GM12878 (cell line): ENCODE measurements at regions not wholly inside any gene's neighbourhood (a gene's known extent, or its start where the extent isn't known, plus 50 kb on each side); places are given as distances from the start of the nearest gene placed in this dataset.

Experiments used
- ATAC-seq: fragments of 200-7000 bp; cut with Tn5 transposase; 3 replicates; pipeline ENCODE4 v1.9.1; 2020; ENCODE audit warnings: mild to moderate bottlenecking, moderate library complexity
- BruUV-seq: library from RNA; stranded (reverse); fragments of 400-500 nt; replicated peaks from 2 replicates; lab custom pipeline; 2021; lab: Mats Ljungman, UMichigan
- CTCF ChIA-PET: fragments of 300-600 bp; sonication (Branson Sonifier 250); formaldehyde crosslinking; extraction: SDS; loops from one replicate; lab custom pipeline; 2021; ENCODE audit warnings: inconsistent platforms; lab: Yijun Ruan, JAX
- POLR2A ChIA-PET: fragments of 350-600 bp; formaldehyde crosslinking; extraction: SDS; loops from one replicate; lab custom pipeline; 2021; ENCODE audit warnings: inconsistent platforms; lab: Charles Lee
- RAD21 ChIA-PET: fragments of 300-600 bp; sonication (Branson Sonifier 250); formaldehyde crosslinking; loops from one replicate; lab custom pipeline; 2023; ENCODE audit warnings: antibody characterized with exemption; ENCODE audit not compliant: unreplicated experiment; lab: Charles Lee
- SMC1A ChIA-PET: fragments of 300-600 bp; sonication (Branson Sonifier 250); formaldehyde crosslinking; loops from one replicate; lab custom pipeline; 2023; ENCODE audit not compliant: unreplicated experiment, uncharacterized antibody; lab: Charles Lee
- DNase-seq: peaks from one replicate; pipeline ENCODE4 v3.0.0-alpha.2; 2011; ENCODE audit warnings: low read depth, low spot score
- FAIRE-seq: peaks from 3 replicates; lab custom pipeline; 2011; peaks lifted over from hg19 to GRCh38; lab: Jason Lieb, UNC
- H2AFZ ChIP-seq: 2 replicates; pipeline ENCODE4 v1.6.0; 2011; ENCODE audit warnings: low read depth, low read length, control low read depth; ENCODE audit not compliant: control insufficient read depth
- H3K27ac ChIP-seq: 2 replicates; pipeline ENCODE4 v1.5.1; 2011; ENCODE audit warnings: control low read depth; ENCODE audit not compliant: control insufficient read depth, insufficient read depth
- H3K27me3 ChIP-seq, 2 experiments: replicated peaks in 1 of 2; 2 replicates each; pipeline versions ENCODE4 v1.6.0 to v1.6.1; 2011; ENCODE audit warnings: low read length in 1 of 2; ENCODE audit not compliant: control insufficient read depth in 2 of 2, insufficient read depth in 2 of 2
- H3K36me3 ChIP-seq, 2 experiments: 2 replicates each; pipeline ENCODE4 v1.5.1; 2011; ENCODE audit warnings: low read length in 1 of 2; ENCODE audit not compliant: control insufficient read depth in 2 of 2, insufficient read depth in 2 of 2
- H3K4me1 ChIP-seq: 2 replicates; pipeline ENCODE4 v1.6.1; 2011; ENCODE audit warnings: mild to moderate bottlenecking, low read length, moderate library complexity, mixed read lengths; ENCODE audit not compliant: control insufficient read depth, insufficient read depth
- H3K4me2 ChIP-seq: 2 replicates; pipeline ENCODE4 v1.6.0; 2011; ENCODE audit warnings: control low read depth; ENCODE audit not compliant: control insufficient read depth, insufficient read depth
- H3K4me3 ChIP-seq: fragments of 200-600 bp; sonication (generic); 2 replicates; pipeline ENCODE4 v1.5.1; 2016
- H3K79me2 ChIP-seq: 2 replicates; pipeline ENCODE4 v1.6.0; 2011; ENCODE audit warnings: low read length; ENCODE audit not compliant: control insufficient read depth, insufficient read depth
- H3K9ac ChIP-seq: 2 replicates; pipeline ENCODE4 v1.8.0; 2011; ENCODE audit warnings: low read length, control low read depth, mixed read lengths; ENCODE audit not compliant: control insufficient read depth, insufficient read depth
- H3K9me3 ChIP-seq: replicated peaks from 3 replicates; pipeline ENCODE4 v1.5.1; 2011; ENCODE audit warnings: mild to moderate bottlenecking, low read length; ENCODE audit not compliant: control insufficient read depth, insufficient read depth
- H4K20me1 ChIP-seq: 2 replicates; pipeline ENCODE4 v1.6.0; 2011; ENCODE audit not compliant: control insufficient read depth, insufficient read depth
- EGR1 ChIP-seq, 2 experiments: IDR thresholded peaks; 1 replicate in 1 of 2; 2 replicates in 1 of 2; pipeline ENCODE4 v1.6.1; 2011 to 2012; ENCODE audit warnings: low read depth in 2 of 2, low read length in 2 of 2, borderline replicate concordance in 1 of 2, mild to moderate bottlenecking in 1 of 2, moderate library complexity in 1 of 2
- MEF2B ChIP-seq: fragments of 450-650 bp; IDR thresholded peaks from 2 replicates; pipeline ENCODE4 v1.6.1; 2018; ENCODE audit warnings: mild to moderate bottlenecking, moderate library complexity; ENCODE audit not compliant: partially characterized antibody, poor library complexity, severe bottlenecking
- NKRF ChIP-seq: fragments of 450-650 bp; conservative IDR thresholded peaks from 2 replicates; pipeline ENCODE4 v1.6.1; 2017; ENCODE audit warnings: mild to moderate bottlenecking, moderate library complexity
- REST ChIP-seq: IDR thresholded peaks from 2 replicates; pipeline ENCODE4 v1.6.1; 2012; ENCODE audit warnings: mild to moderate bottlenecking, low read depth, low read length
- TCF3 ChIP-seq: IDR thresholded peaks from 2 replicates; pipeline ENCODE4 v1.6.1; 2012; ENCODE audit warnings: low read depth, mild to moderate bottlenecking, low read length, borderline replicate concordance; ENCODE audit not compliant: insufficient read depth
- YBX1 ChIP-seq: fragments of 450-650 bp; IDR thresholded peaks from 2 replicates; pipeline ENCODE4 v1.6.1; 2016; ENCODE audit warnings: antibody characterized with exemption
- WGBS: methylation state at CpG from one replicate; pipeline ENCODE4 v1.1.6; 2016; ENCODE audit warnings: low lambda C conversion rate; ENCODE audit not compliant: insufficient replicate concordance, insufficient coverage; ENCODE audit errors: missing lambda C conversion rate; 5-methylcytosine and 5-hydroxymethylcytosine counted together
- in situ Hi-C: fragments of 300-500 bp; cut with MboI; formaldehyde crosslinking; loops from 9 replicates; pipeline ENCODE4 v1.14.3; 2018; ENCODE audit warnings: mixed read lengths
- intact Hi-C: fragments of 100-400 bp; cut with micrococcal nuclease; formaldehyde crosslinking; loops from one replicate; pipeline ENCODE4 v1.14.2; 2022; ENCODE audit not compliant: unreplicated experiment

DNA sequence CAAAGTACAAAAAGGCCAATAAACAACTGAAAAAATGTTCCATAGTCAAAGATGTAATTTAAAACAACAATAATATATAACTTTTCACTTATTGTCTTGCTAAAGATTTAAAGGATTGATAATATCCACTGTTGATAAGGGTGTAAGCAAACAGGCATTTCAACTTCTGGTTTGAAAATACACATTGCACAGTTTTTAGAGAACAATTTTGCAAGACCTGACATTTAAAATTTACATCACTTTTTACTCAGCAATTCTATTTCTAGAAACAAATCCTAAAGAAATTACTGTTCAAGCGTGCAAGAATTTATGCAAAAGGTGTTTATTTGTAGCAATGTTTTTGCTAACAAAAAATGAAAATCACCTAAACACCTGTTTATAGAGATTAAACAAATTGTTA is 120.4 kb downstream of the TDRD15 start:
- FAIRE-seq: no peak
- intact Hi-C loops: no loop called here
- no TSS peak for BruUV-seq
- WGBS: 31% methylated on average over 1 of the region's 1 CpG
- POLR2A ChIA-PET: no interaction called here
- CTCF ChIA-PET: interaction anchor here (1.2 to 1.3 kb wide), 2 partner anchors 20 to 73 kb away, joined by 3 read pairs; no protein-coding TSS in a partner anchor
- TF ChIP-seq MEF2B (no peak), NKRF (no peak), YBX1 (no peak), EGR1 (IDR thresholded peaks at IDR 0.05; ENCODE audit: borderline replicate concordance in 1 of 2, low read depth in 2 of 2, low read length in 2 of 2) (no peak), REST (no peak), TCF3 (no peak)
- Histone ChIP-seq H3K4me2 (no peak overlapping the region), H3K4me1 (no peaks in the 10 kb centered on the region), H3K9ac (no peak overlapping the region), H3K27me3 (no peaks in the 10 kb centered on the region), H3K4me3 (no peak overlapping the region), H4K20me1 (no peaks in the 10 kb centered on the region), H3K36me3 (no peaks in the 10 kb centered on the region), H3K79me2 (no peaks in the 10 kb centered on the region), H3K27ac (no peak overlapping the region), H3K9me3 (no peaks in the 10 kb centered on the region), H2AFZ (no peak overlapping the region)
- in situ Hi-C loops: no loop called here
- SMC1A ChIA-PET: interaction anchor here (0.6 kb wide), 1 partner anchor 75 kb away, joined by 3 read pairs; no protein-coding TSS in a partner anchor
- DNase-seq: no peak
- RAD21 ChIA-PET: no interaction called here
- no peak for ATAC-seq
